HG02642 (cell line): ENCODE measurements at regions not wholly inside any gene's neighbourhood (a gene's known extent, or its start where the extent isn't known, plus 50 kb on each side); places are given as distances from the start of the nearest gene placed in this dataset.
"Not testable (repeated sequence)": the region's sequence is repeated elsewhere in the genome, so short reads cannot be mapped to it uniquely, and the experiment has no call there.

Experiments
- ATAC-seq: cut with Tn5 transposase; IDR thresholded peaks from one replicate; pipeline ENCODE4 v1.9.1; 2021; ENCODE audit warnings: mild to moderate bottlenecking; ENCODE audit not compliant: unreplicated experiment, poor library complexity

DNA sequence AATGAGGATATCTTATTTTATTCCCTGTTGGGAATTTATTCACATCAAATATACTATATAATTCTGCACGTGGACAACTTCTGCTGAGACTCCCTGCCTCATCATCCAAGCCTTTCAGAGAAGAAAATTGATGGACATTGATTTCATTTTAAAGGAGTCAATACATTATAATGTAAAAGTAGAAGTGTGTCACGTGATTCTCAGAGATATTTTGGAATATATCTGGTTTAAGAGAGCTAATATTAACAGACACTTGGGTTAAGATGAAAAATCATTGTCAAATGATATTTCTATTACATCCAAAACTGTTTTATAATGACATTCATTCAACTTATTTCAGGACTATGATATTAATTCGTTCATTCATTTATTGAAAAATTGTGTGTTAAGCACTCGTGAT is 314.2 kb downstream of the ADGRL2 start:
- ATAC-seq, result no peak

DNA sequence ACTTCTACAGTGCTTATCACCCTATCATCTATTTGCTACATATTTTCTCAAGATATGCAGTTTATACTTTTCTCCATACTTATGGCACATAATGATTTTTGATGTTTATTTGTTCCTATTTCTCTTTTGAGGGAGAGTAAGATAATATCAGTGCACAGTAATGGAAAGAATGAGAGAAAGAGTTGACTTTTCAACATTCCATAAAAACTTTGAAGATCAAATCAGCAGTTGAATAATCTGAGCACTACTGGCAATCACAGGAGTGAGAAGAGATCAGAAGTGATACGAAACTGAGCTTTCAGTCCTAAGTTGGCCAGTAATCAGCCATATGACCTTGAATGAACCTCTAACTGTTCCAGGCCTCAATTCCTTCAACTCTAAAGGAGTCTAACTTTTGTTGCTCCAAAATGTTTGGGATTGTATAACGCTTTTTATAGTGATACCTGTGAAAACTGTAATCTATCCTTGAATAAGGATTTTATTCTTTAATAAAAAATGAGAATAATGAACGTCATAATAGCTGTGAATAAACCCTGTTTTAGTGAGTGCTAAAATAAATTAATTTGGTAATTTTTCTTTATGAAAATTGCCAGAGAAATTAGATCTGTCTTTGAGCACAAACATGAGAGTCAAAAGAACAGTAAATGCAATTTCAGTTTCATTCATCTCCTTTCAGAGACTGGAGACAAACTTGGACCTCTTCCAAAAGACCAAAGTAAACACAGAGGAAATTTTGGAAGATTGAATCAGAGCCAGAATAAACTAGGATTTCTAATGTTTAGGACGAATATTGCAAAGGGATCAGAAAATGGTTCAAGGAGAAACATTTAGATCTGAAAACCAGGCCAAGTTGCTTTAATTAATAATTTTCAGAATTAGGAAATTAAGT is 309.9 kb downstream of the ADGRL2 start:
- no peak for ATAC-seq

DNA sequence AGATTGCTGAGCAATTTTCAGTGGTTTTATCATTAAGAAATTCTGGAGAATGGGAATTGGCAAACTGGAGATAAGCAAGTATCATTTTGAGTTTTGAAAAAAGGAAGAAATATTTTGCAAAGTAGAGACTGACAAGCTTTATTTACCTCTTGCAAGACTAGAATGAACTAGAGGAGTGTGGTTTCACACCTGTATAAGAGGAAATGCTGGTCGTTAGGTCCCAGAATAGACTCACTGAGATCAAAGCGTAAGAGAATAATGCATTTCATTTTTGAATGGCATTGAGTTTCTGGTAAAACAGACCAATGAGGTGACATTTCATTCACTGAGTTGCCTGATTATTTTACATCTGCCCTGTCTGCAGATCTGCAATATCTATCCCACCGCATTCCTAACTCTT is 308.1 kb downstream of the ADGRL2 start:
- no peak for ATAC-seq

DNA sequence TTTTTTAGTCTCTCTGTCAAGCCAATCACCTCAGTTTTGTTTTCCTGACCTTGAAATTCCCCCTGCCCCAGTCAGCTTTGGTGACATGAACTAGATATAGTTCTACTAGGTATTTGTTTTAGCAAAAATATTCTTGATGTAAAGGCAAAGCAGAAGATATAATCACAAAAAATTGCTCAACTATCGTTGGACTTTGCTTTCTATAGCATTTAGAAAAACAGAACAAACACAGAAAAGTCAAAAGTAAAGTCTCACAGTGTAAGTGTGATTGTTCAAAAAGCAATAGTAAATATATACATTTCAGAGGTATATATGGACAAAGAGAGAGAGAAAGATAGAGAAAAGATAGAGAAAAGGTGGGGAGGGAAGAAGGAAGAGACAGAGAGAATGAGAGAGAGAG is 305.9 kb downstream of the ADGRL2 start:
- no peak for ATAC-seq

DNA sequence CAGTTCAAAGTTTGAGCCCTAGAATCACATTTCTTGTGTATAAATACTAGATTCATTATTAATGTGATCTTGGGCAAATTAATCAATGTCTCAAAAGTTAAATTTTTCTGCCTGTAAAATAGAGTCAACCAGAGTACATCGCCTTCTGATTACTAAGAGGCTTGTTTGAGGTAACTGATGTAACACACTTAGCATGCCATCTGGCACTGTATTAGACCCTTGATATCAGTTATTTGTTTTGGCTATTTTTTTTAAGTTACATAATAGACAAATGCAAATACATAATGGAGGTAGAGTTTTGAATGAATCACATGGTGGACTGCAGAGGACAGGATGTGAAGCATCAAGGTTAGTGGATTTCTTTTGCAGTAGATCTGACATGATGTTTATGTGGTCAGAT is 298.4 kb downstream of the ADGRL2 start:
- ATAC-seq, result no peak

DNA sequence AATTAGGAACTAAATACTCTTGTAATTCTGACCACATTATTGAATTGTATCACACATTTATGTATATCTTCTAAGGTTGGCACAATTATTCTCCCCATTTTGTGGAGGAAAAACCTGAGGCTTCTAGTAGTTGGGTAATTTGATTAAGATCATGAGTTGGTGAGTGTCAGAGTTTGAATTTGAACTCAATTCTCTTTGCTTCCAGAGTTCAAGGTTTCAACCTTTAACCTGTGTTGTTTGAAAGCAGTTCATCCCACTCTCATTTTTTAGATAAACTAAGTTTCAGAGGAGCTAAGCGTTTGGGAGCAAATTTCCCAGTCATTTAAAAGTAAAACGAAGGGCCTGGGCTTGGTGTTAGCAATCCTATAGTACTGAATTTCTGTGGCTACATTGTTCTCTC is 293.4 kb downstream of the ADGRL2 start:
- ATAC-seq, result no peak

DNA sequence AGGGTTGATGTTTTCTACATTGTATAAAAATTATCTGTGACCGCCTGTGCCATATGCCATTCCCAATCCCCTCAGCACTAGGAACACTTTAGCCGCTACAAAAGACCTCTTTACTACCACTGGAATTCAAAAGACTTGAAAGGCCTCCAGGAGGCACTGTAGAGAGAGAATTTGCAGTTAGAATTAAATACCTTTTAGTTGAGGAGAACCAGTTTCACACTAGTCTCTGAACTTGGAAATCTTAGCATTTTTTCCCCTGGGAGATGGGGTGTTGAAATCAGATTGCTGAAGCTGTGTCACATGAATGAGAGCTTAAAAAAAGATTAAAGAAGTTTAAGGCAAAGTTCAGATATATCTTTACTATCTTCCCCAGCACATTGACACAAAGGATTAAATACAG is 291.0 kb downstream of the ADGRL2 start:
- ATAC-seq, result no peak

DNA sequence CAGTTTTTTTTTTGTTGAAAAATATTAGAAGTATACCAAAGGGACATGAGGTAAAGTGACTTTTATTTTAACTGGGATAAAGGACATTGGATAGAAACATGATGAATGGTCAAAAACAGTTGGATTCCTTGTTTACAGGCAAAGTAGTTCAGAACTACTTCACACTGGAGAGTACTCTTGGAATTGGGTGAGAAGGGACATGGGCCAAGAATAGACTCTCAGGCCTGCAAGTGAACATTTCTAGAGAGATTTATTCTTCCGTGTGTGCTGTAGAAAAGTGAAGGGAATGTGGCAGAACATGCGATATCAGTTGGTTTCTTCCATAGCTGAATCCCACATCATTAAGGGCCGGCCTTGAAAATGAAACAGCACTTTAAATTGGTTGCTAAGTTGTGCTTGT is 290.5 kb downstream of the ADGRL2 start:
- no peak for ATAC-seq

DNA sequence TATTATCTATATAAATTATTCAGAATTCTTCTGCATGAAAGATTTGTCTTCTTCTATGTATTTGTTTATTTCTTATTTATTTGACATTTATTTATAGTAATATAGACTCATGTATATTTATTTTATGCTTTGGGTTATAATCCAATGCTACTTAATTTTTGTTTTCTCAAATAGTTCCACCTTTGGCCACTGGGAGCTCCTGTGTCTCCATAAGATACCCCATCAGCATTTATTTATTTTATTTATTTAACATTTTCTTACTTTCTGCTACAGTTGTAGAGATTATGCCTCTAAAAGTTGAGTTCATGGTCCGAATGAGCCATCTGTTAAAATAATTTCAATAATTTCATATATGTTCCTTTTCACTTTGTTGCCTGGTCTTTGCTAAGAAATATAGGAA is 289.4 kb downstream of the ADGRL2 start:
- no peak for ATAC-seq

DNA sequence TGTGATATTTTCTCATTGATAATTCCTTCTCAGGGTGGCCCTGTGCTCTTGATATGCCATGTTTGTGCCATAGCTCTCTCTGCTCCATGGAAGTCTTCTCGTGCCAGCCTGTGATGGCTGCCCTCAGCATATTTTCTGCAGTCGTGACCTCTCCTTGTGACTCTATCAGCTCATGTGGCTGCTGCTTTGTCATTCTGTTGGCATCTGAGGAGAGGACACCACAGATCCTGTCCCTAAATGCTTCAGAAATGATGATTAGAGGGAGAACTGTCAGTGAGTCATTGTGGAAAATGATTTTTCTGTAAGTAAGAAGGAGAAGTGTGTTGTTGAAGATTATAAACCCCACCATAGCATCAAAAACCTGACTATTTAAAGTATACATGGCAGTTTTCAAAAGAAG is 286.0 kb downstream of the ADGRL2 start:
- no peak for ATAC-seq

DNA sequence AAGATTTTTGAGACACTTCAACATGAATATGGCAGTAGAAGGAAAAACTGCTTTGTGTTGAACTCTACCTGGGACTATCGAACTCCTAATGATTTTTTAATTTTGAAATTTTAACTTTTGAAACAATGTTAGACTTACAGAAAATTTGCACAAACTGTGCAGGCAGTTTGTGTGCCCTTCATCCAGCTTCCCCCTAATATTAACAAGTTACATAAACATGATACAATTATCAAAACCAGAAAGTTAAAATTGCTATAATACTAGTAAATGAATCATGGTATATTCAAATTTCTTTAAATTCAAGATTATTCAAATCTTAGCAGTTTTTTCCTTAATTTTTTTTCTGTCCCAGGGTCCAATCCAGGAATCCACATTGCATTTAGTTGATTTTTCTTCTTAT is 278.9 kb downstream of the ADGRL2 start:
- no peak for ATAC-seq

DNA sequence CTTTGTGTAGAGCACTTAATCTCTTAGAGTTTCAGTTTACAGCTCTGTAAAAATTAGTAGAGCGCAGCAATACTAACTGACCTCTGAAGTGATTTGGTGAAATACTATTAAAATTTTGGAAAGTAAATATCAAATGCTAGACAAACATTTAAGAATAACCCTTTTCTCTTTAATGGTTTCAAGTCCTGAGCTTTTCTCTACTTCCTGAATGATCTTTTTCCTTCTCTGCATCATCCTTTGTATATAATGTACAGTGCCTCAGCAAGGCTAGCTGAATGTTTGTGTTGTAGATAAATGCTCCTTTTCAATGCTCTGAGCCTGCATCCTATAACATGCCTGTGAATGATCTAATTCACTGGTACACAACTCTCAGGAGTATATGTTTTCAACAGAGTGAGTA is 272.9 kb downstream of the ADGRL2 start:
- ATAC-seq, result no peak

DNA sequence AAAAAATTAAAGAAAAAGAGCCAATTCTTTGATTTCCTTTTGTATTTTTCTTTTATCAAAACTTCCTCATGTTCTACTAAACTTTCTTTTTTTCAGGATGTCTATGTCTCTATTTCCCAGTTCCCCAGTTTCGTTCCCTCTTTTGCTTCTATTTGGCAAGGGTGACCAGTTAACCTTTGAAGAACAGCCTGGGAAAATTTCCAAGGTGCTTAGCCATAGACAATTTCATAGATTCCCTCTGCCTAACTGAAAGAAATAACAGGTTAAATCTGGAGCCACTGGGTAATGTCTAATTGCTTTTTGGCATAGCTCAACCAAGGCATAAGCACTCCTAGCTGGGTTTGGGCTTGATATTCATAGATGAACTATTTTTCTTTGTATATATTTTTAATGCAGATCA is 272.3 kb downstream of the ADGRL2 start:
- no peak for ATAC-seq

DNA sequence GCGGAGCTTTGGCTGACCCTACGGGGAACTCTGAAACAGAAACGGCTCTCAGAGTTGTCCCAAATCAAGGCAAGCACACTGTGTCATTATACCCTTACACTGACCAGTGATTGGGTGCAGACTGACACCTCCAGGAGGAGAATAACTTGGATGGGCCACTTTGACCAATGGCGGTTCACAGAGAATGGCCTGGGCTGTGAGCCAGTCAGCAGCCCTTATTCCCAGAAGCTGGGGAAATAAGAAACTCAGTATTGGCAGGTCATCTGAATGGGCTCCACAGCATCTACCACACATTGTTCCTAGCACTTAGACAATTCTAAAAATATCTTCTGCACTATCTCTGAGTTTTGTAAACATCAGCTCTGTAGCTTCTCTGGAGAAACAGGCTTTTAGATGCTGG is 265.2 kb downstream of the ADGRL2 start:
- no peak for ATAC-seq

DNA sequence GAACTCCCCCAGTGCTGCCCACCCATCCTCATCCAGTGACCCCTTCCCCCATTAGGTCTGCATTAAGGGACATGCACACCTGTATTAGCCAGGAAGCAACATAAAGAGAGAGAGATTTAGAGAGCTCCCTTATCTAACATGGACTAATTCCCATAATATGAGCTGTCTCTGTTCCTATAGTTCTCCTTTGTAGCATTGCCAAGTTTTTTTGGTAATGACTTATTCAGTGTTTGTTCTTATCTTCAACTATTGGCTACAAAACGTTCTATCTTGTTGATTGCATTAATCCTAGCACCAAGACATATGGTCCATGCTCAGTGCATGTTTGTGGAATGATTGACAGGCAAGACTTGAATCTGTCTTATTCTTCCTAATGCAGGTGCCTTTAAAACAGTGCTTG is 264.0 kb downstream of the ADGRL2 start:
- ATAC-seq, result no peak

DNA sequence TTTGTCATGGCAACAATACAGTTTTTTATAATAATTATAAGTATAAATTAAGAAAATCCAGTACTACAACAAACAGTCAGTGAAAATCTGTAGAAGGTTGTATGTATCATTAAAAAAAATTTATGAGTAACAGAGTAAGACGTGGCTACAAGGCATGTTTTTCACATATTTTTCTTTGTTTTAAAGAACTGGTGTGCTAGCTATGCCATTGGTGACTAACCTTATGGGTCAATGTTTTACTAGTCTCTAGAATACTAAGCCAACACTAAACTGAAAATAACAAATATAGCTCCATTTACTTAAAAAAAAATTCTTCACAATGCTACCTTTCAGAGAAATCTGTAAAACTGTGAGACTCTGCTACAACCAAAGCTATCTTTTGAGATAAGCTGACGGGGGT is 261.5 kb downstream of the ADGRL2 start:
- ATAC-seq, result no peak

DNA sequence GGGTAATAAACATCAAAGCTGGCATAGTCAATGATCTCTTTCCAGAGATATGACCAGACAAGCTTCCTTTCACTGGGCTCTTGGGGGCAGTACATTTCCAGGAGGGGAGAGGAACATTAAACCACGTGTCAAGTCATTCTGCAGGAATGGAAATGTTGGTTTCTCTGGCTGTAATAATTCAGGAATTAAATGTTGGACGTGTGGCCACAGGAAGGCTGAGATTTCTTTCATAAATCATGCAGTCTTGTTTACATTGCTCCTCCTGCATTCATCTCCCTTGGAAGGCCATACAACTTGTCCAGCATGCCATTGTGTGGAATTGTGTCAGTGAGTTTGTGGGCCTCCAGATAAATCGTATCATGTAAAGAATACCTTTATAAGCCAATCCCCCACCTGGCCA is 259.2 kb downstream of the ADGRL2 start:
- ATAC-seq, result no peak

DNA sequence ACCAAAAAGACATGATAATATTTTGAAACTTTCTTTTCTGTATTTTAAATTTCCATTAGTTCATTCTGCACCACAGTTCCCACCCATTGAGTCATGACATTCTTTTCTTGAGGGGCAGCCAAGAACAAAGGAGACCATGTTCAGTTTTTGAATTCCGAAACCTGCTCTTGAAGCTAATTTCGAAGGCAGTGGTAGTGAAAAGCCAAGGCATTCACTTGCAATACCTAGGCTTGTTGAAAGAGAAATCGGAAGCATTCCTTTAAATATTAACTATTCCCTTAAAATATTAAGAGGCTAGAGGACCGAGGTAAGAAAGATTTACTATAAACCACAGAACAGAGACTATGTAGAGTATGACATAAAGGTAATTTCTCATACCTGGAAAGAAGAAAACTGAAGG is 256.3 kb downstream of the ADGRL2 start:
- no peak for ATAC-seq

DNA sequence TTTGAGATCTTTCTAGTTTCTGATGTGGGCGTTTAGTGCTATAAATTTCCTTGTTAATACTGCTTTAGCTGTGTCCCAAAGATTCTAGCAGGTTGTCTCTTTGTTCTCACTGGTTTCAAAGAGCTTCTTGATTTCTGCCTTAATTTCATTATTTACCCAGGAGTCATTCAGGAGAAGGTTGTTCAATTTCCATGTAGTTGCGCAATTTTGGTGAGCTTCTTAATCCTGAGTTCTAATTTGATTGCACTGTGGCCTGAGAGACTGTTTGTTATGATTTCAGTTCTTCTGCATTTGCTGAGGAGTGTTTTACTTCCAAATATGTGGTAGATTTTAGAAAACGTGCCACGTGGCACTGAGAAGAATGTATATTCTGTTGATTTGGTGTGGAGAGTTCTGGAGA is 254.6 kb downstream of the ADGRL2 start:
- ATAC-seq, result not testable (repeated sequence)

DNA sequence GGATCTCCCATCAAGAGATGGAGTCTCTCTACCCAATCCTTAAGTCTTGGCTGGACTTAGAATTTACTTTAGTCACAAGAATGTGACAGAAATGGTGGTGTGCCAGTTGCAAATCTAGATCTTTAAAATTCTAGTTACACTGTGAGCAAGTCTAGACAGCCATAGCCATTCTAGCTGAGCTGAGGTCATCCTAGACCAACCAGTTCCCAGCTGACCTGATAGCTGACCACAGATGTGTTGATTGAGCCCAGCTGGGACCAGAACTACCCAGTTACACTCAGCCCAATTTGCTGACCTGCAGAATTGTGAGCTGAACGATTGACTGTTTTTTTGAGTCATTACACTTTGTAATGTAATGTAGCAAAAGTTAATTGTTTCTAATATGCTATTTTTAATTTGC is 251.8 kb downstream of the ADGRL2 start:
- no peak for ATAC-seq

DNA sequence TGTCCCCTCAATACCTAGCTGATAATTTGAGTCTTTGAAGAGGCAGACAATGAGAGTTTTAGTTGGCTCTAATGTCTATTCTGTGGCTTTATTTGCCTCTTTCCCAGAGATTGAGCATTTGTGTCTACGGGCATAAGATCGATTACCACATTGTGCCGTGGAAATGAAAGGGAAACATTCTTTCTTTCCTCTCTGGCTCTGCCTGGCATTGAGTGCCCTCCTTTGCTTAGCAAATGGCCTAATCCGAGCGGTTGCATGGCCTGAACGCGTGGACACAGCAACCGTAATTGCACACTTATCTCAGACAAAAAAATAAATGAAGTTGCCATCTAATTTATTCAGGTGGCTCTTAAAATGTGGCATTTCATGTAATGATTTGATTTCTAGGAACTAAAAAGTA is 247.9 kb downstream of the ADGRL2 start:
- no peak for ATAC-seq

DNA sequence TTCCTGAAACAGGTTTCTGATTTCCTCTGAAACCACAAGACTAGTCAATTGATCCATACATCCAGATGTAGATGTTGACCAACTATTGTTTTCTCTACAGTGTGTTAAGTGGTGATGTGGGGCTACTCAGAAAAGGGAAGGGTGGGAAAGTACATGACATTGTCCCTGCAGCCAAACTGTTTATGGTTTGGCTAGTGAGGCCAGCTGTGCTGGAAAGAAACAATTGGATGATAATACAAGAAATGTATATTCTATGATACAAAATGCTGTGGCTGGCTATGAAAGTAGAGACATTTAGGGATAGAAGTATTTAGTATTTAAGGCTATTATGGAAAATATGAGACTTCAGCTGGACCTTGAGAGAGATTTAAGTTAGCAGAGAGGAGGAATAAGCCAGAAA is 244.5 kb downstream of the ADGRL2 start:
- ATAC-seq, result no peak

DNA sequence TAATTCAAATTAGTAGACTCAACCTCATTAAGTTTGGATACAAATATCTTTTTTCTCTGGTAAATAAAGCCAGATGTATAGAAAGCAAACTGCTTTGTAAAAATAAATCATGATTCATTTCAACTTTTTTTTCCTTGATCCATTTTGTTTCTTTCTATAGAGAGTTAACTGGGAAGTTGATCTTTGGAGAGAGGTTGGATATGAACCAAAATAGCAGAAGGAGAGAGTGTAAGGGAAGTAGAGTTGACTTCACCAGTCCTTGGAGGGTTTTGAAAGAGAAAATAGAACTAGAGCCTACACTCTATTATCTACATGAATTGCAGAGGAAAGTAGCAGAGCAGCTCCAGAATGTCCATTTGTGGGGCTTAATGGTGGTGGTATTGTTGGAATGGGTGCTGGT is 243.8 kb downstream of the ADGRL2 start:
- no peak for ATAC-seq
